ENCODE measurements at regions not wholly inside any gene's neighbourhood (a gene's known extent, or its start where the extent isn't known, plus 50 kb on each side); places are given as distances from the start of the nearest gene placed in this dataset.

DNA sequence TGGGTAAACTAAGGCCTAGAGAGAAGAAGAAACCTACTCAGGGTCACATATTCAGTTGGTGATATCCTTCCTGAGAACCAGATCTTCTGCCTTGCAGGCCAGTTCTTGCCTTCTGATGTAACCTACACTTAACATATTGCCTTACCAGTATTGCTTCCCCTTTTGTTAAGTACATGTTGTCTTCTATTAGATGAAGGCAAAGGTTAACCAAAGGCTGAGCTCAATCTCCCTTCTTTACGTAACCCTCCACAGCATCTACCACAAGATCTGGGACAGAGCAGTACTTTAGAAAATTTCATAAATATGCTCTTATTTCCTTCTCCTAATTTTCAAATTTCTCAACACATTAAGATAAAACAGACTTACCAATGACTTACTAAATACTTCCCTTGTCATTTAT is 474.4 kb downstream of the SH2D1A start:
- CTCF ChIA-PET: no interaction called here
- DNase-seq (ENCODE audit: low spot score): no peak
- H3K27ac ChIP-seq: no peak overlapping the region
- POLR2A ChIA-PET (ENCODE audit: low non-redundant PET): no interaction called here
- TF ChIP-seq, protein P1, sequence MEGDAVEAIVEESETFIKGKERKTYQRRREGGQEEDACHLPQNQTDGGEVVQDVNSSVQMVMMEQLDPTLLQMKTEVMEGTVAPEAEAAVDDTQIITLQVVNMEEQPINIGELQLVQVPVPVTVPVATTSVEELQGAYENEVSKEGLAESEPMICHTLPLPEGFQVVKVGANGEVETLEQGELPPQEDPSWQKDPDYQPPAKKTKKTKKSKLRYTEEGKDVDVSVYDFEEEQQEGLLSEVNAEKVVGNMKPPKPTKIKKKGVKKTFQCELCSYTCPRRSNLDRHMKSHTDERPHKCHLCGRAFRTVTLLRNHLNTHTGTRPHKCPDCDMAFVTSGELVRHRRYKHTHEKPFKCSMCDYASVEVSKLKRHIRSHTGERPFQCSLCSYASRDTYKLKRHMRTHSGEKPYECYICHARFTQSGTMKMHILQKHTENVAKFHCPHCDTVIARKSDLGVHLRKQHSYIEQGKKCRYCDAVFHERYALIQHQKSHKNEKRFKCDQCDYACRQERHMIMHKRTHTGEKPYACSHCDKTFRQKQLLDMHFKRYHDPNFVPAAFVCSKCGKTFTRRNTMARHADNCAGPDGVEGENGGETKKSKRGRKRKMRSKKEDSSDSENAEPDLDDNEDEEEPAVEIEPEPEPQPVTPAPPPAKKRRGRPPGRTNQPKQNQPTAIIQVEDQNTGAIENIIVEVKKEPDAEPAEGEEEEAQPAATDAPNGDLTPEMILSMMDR (conservative IDR thresholded peaks at IDR 0.05; ENCODE audit: low read depth): no peak

DNA sequence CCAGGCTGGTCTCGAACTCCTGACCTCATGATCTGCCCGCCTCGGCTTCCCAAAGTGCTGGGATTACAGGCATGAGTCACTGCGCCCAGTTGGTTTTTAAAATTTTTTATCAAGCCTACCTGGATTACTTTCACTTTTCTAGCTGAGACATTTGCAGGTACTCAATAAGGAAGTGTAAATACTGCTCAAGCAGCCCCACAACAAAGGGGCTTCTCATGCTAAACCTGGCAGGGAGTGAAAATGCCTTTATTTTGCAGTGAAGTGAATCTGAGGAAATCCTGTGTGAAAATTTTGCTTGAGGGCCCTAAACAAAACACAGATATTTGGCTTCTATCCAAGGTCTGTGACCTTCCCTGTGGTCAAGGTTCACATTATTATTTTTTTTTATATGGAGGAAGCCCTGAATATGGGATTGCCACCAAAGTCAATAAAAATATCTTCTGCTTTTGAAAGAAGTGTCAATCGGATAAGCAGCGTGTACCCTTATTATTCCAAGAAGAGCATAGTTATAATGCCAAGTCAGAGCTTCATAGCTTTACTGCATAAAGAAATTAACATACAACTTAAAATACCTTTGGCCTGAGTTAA is 481.0 kb downstream of the SH2D1A start:
- H3K27ac ChIP-seq: no peak overlapping the region
- CTCF ChIA-PET: no interaction called here
- no peak for DNase-seq (ENCODE audit: low spot score)
- TF ChIP-seq, protein P1 (conservative IDR thresholded peaks at IDR 0.05; ENCODE audit: low read depth): no peak
- POLR2A ChIA-PET (ENCODE audit: low non-redundant PET): no interaction called here

DNA sequence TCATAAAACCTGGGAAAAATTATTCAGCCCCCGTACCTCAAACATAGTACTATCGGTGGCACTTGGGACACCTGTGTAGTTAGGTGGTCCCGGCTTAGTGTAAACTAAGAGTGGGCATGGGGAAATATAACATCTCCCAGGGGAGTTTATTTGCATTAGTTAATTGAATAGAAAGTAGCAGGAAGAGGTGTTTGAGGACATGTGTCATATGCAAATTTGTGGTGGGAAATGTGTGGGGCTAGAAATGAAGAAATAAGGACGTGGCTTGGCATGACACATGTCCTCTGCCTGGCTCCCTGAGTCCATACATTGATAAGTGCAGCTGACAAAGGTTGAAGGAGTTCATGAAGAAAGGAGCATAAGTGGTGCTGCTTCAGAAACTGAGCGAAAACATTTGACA is 483.6 kb downstream of the SH2D1A start:
- no peak for DNase-seq (ENCODE audit: low spot score)

DNA sequence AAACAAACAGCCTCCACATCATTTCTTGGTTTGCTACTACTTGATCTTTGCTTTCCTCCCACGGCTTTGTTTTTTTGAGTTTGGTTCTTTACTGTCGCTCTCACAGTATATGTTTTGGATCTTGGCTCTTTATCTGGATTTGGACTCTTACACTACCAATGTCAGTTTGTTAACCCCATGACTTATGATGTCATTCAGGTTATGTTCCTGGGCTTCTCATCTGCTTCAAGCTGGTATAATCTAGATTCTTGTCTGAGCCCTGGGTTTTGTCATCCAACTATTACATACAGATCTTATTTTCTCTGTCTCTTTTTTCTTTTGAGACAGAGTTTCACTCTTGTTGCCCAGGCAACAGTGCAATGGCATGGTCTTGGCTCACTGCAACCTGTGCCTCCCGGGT is 482.9 kb upstream of the TEX13C start:
- TF ChIP-seq, protein P1 (conservative IDR thresholded peaks at IDR 0.05; ENCODE audit: low read depth): no peak
- no peak overlapping the region for H3K27ac ChIP-seq
- ChIA-PET CTCF (no interaction called here), POLR2A (ENCODE audit: low non-redundant PET) (no interaction called here)
- DNase-seq (ENCODE audit: low spot score): no peak

More for the DNA sequence above, 483.6 kb downstream of the SH2D1A start:
- ChIA-PET CTCF (no interaction called here), POLR2A (ENCODE audit: low non-redundant PET) (no interaction called here)
- TF ChIP-seq, protein P1 (conservative IDR thresholded peaks at IDR 0.05; ENCODE audit: low read depth): no peak
- no peak overlapping the region for H3K27ac ChIP-seq

DNA sequence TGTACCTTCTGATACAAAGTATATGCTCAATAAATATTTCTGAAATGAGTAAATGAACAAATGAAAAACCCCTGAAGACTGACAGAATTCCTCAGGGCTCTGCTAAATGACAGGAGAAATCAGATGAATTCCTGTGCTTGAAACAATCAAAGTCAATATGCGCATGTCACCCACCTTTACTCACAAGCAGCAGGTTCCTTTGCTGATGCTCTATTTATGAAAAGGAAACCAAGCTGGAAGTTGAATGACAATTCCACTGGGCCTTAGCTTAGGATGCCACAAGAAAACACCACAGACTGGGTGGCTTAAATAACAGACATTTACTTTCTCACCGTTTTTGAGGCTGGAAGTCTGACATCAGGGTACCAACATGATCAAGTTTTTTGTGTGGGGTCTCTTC is 477.5 kb upstream of the TEX13C start:
- H3K27ac ChIP-seq: no peak overlapping the region
- TF ChIP-seq, protein P1 (conservative IDR thresholded peaks at IDR 0.05; ENCODE audit: low read depth): no peak
- DNase-seq (ENCODE audit: low spot score): no peak
- POLR2A ChIA-PET (ENCODE audit: low non-redundant PET): no interaction called here
- CTCF ChIA-PET: no interaction called here

DNA sequence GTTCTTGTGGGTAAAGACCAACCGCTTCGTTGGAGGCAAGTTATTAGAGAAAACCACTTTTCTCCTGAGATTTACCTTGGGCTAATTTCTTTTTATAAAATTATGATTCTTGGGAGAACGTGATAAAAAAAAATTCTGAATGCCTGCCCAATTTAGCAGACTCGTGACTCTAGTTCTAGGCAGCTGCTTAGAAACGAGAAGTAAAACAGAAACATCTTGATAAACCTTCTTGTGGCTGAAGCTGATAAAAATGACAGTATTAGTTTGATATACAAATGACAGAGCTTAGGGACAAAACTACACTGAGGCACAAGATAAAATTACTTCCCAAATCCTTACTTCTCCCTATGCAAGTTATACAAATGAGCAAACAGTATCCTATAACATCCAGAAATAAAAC is 458.9 kb upstream of the TEX13C start:
- DNase-seq (ENCODE audit: low spot score): no peak
- POLR2A ChIA-PET (ENCODE audit: low non-redundant PET): no interaction called here
- CTCF ChIA-PET: no interaction called here
- H3K27ac ChIP-seq: no peak overlapping the region
- TF ChIP-seq, protein P1 (conservative IDR thresholded peaks at IDR 0.05; ENCODE audit: low read depth): no peak

DNA sequence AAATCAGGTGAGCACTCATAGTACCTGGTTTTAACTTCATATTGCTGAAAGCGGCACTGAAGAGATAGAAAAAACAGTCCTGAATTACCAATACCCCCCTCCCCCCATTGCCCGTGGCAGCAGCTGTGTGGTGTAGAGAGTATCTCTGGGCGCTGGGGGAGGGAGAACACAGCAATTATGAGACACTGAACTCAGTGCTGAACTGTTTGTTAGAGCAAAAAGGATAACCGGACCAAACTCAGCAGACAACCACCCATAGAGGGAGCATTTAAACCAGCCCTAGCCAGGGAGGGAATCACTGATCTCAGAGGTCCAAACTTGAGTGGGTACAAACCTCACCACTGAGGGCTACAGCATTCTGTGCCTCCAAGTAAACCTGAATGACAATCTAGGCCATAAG is 457.4 kb upstream of the TEX13C start:
- no peak for DNase-seq (ENCODE audit: low spot score)
- H3K27ac ChIP-seq: no peak overlapping the region
- ChIA-PET POLR2A (ENCODE audit: low non-redundant PET) (no interaction called here), CTCF (no interaction called here)
- TF ChIP-seq, protein P1 (conservative IDR thresholded peaks at IDR 0.05; ENCODE audit: low read depth): no peak
